ENCODE measurements at regions not wholly inside any gene's neighbourhood (a gene's known extent, or its start where the extent isn't known, plus 50 kb on each side); places are given as distances from the start of the nearest gene placed in this dataset.

GRCh38 chr6:19209202-19209601 lies 628.0 kb upstream of the ID4 start:
- H3F3A ChIP-seq (ENCODE audit: insufficient read depth, low read depth): peaks cover 8% of the 10 kb centered on the region; the same call in 1 of the 2 replicates
- no peaks in the 10 kb centered on the region for H3K9me2 ChIP-seq (ENCODE audit: insufficient read depth)
- H3K27me3 ChIP-seq (ENCODE audit: insufficient read depth, low read depth): no peaks in the 10 kb centered on the region
- H3K36me3 ChIP-seq (ENCODE audit: low read depth): no peaks in the 10 kb centered on the region
- ChIA-PET POLR2A (ENCODE audit: unreplicated experiment) (no interaction called here), CTCF (no interaction called here)
- intact Hi-C loops (cut with micrococcal nuclease; ENCODE audit: unreplicated experiment): loop anchor here (10.0 kb wide), 2 partner anchors 116 to 184 kb away; no protein-coding TSS in a partner anchor
- H4K20me1 ChIP-seq (ENCODE audit: insufficient read depth): no peaks in the 10 kb centered on the region
- H3K9me3 ChIP-seq (ENCODE audit: insufficient read depth, low read depth): peaks cover 4% of the 10 kb centered on the region; the same call in 1 of the 2 replicates
- H2AFZ ChIP-seq: no peak overlapping the region
- no peak for TF ChIP-seq EZH2 (IDR thresholded peaks at IDR 0.05; ENCODE audit: low read depth)
- H3K79me2 ChIP-seq (ENCODE audit: low read depth): no peaks in the 10 kb centered on the region
- 0 out of 2 replicates have a peak overlapping the region, but pooled peaks have one; percentile 16 for H3K27ac ChIP-seq
- no peak overlapping the region for H3K4me3 ChIP-seq
- DNase-seq: peak in 1 of 2 experiments; percentile 68
- H3K4me1 ChIP-seq (replicated peaks; ENCODE audit: insufficient read depth): peaks cover 12% of the 10 kb centered on the region
- peak overlapping the region; percentile 25; the same call in 1 of the 2 replicates for H3K4me2 ChIP-seq
- no TSS peak for BruUV-seq (replicated peaks)

GRCh38 chr6:19210849-19211590 lies 626.1 kb upstream of the ID4 start:
- no peak for DNase-seq
- H3K4me1 ChIP-seq (replicated peaks; ENCODE audit: insufficient read depth): peaks cover 12% of the 10 kb centered on the region
- H3K27me3 ChIP-seq (ENCODE audit: insufficient read depth, low read depth): no peaks in the 10 kb centered on the region
- ChIA-PET CTCF (no interaction called here), POLR2A (ENCODE audit: unreplicated experiment) (no interaction called here)
- H3K27ac ChIP-seq: no peak overlapping the region
- peaks cover 8% of the 10 kb centered on the region; the same call in 1 of the 2 replicates for H3F3A ChIP-seq (ENCODE audit: insufficient read depth, low read depth)
- TF ChIP-seq CTCF (conservative IDR thresholded peaks at IDR 0.05) (0 out of 2 replicates have a peak, but pooled peaks have one; percentile 22), EZH2 (IDR thresholded peaks at IDR 0.05; ENCODE audit: low read depth) (no peak)
- H3K4me3 ChIP-seq: no peak overlapping the region
- H3K9me2 ChIP-seq (ENCODE audit: insufficient read depth): no peaks in the 10 kb centered on the region
- H3K36me3 ChIP-seq (ENCODE audit: low read depth): no peaks in the 10 kb centered on the region
- no peak overlapping the region for H3K4me2 ChIP-seq
- no peaks in the 10 kb centered on the region for H3K79me2 ChIP-seq (ENCODE audit: low read depth)
- peaks cover 4% of the 10 kb centered on the region; the same call in 1 of the 2 replicates for H3K9me3 ChIP-seq (ENCODE audit: insufficient read depth, low read depth)
- no peak overlapping the region for H2AFZ ChIP-seq
- H4K20me1 ChIP-seq (ENCODE audit: insufficient read depth): no peaks in the 10 kb centered on the region
- BruUV-seq (replicated peaks): no TSS peak
- intact Hi-C loops (cut with micrococcal nuclease; ENCODE audit: unreplicated experiment): no loop called here

- H3K4me2 ChIP-seq: no peak overlapping the region
- peaks cover 8% of the 10 kb centered on the region; the same call in 1 of the 2 replicates for H3F3A ChIP-seq (ENCODE audit: insufficient read depth, low read depth)
- H3K9me3 ChIP-seq (ENCODE audit: insufficient read depth, low read depth): no peaks in the 10 kb centered on the region
- no TSS peak for BruUV-seq (replicated peaks)
- H3K9me2 ChIP-seq (ENCODE audit: insufficient read depth): no peaks in the 10 kb centered on the region
- DNase-seq: no peak
- TF ChIP-seq EZH2 (IDR thresholded peaks at IDR 0.05; ENCODE audit: low read depth) (no peak), CTCF (conservative IDR thresholded peaks at IDR 0.05) (no peak)
- no peaks in the 10 kb centered on the region for H3K79me2 ChIP-seq (ENCODE audit: low read depth)
- intact Hi-C loops (cut with micrococcal nuclease; ENCODE audit: unreplicated experiment): no loop called here
- H3K4me1 ChIP-seq (replicated peaks; ENCODE audit: insufficient read depth): peaks cover 8% of the 10 kb centered on the region
- H3K36me3 ChIP-seq (ENCODE audit: low read depth): no peaks in the 10 kb centered on the region
- no peaks in the 10 kb centered on the region for H4K20me1 ChIP-seq (ENCODE audit: insufficient read depth)
- CTCF ChIA-PET: no interaction called here
- H2AFZ ChIP-seq: no peak overlapping the region
- no peak overlapping the region for H3K4me3 ChIP-seq
- H3K27ac ChIP-seq: no peak overlapping the region
- no peaks in the 10 kb centered on the region for H3K27me3 ChIP-seq (ENCODE audit: insufficient read depth, low read depth)
- POLR2A ChIA-PET (ENCODE audit: unreplicated experiment): no interaction called here
These were observed 622.9 kb upstream of the ID4 start for GRCh38 chr6:19214231-19214630.

Data from PC-9 (cell line).